Smooth muscle cell (in vitro differentiated cells): ENCODE measurements at regions not wholly inside any gene's neighbourhood (a gene's known extent, or its start where the extent isn't known, plus 50 kb on each side); places are given as distances from the start of the nearest gene placed in this dataset.

ENCODE experiments used
- DNase-seq: peaks from one replicate; lab custom pipeline; 2025; ENCODE audit not compliant: unreplicated experiment; lab: John Stamatoyannopoulos, UW
- H2AFZ ChIP-seq: fragments of 200-600 bp; sonication (generic); 2 replicates; pipeline ENCODE4 v1.6.0; 2016; ENCODE audit warnings: antibody characterized with exemption, low read depth, mild to moderate bottlenecking
- H3F3A ChIP-seq: fragments of 200-600 bp; sonication (generic); 2 replicates; pipeline ENCODE4 v1.6.0; 2017; ENCODE audit warnings: antibody characterized with exemption, low read depth
- H3K27ac ChIP-seq: fragments of 200-600 bp; sonication (generic); 2 replicates; pipeline ENCODE4 v1.5.1; 2016; ENCODE audit warnings: low read depth, mild to moderate bottlenecking
- H3K27me3 ChIP-seq: fragments of 200-600 bp; sonication (generic); 2 replicates; pipeline ENCODE4 v1.6.1; 2016; ENCODE audit warnings: low read depth, mild to moderate bottlenecking
- H3K36me3 ChIP-seq: fragments of 200-600 bp; sonication (generic); 2 replicates; pipeline ENCODE4 v1.5.1; 2016; ENCODE audit warnings: low read depth
- H3K4me1 ChIP-seq: fragments of 200-600 bp; sonication (generic); 2 replicates; pipeline ENCODE4 v1.5.1; 2016; ENCODE audit warnings: low read depth
- H3K4me2 ChIP-seq: fragments of 200-600 bp; sonication (generic); 2 replicates; pipeline ENCODE4 v1.6.0; 2016; ENCODE audit warnings: mild to moderate bottlenecking
- H3K4me3 ChIP-seq: fragments of 200-600 bp; sonication (generic); 2 replicates; pipeline ENCODE4 v1.5.1; 2016; ENCODE audit warnings: mild to moderate bottlenecking
- H3K79me2 ChIP-seq: fragments of 200-600 bp; sonication (generic); 2 replicates; pipeline ENCODE4 v1.6.0; 2016; ENCODE audit warnings: low read depth, mild to moderate bottlenecking
- H3K9ac ChIP-seq: fragments of 200-600 bp; sonication (generic); 2 replicates; pipeline ENCODE4 v1.6.0; 2016; ENCODE audit warnings: low read depth
- H3K9me3 ChIP-seq: fragments of 200-600 bp; sonication (generic); replicated peaks from 2 replicates; pipeline ENCODE4 v1.5.1; 2016; ENCODE audit warnings: low read depth
- H4K20me1 ChIP-seq: fragments of 200-600 bp; sonication (generic); 2 replicates; pipeline ENCODE4 v1.6.0; 2016; ENCODE audit warnings: low read depth
- CTCF ChIP-seq: fragments of 200-600 bp; sonication (generic); IDR thresholded peaks from 2 replicates; pipeline ENCODE4 v1.5.1; 2017; ENCODE audit warnings: borderline replicate concordance, mild to moderate bottlenecking, antibody characterized with exemption; ENCODE audit not compliant: insufficient read depth, poor library complexity, severe bottlenecking
- WGBS: methylation state at CpG from one replicate; pipeline ENCODE4 v1.1.7; 2016; ENCODE audit warnings: low lambda C conversion rate; 5-methylcytosine and 5-hydroxymethylcytosine counted together

- DNase-seq: no peak
- Histone ChIP-seq H3F3A (no peaks in the 10 kb centered on the region), H3K36me3 (no peaks in the 10 kb centered on the region), H4K20me1 (no peaks in the 10 kb centered on the region), H3K9ac (no peak overlapping the region), H3K4me3 (no peak overlapping the region), H3K4me1 (no peaks in the 10 kb centered on the region), H3K79me2 (no peaks in the 10 kb centered on the region), H3K4me2 (no peak overlapping the region), H3K9me3 (no peaks in the 10 kb centered on the region), H3K27ac (no peak overlapping the region), H3K27me3 (no peaks in the 10 kb centered on the region), H2AFZ (no peak overlapping the region)
- TF ChIP-seq CTCF: no peak
- 50% methylated on average over 1 of the region's 1 CpG for WGBS
Observed at GRCh38 chr3:190790185-190790584, 72.3 kb downstream of the GMNC start.

- Histone ChIP-seq H3F3A (no peaks in the 10 kb centered on the region), H3K9ac (no peak overlapping the region), H3K4me2 (no peak overlapping the region), H3K9me3 (no peaks in the 10 kb centered on the region), H2AFZ (no peak overlapping the region), H3K27ac (no peak overlapping the region), H4K20me1 (no peaks in the 10 kb centered on the region), H3K4me1 (no peaks in the 10 kb centered on the region), H3K4me3 (no peak overlapping the region), H3K79me2 (no peaks in the 10 kb centered on the region), H3K36me3 (no peaks in the 10 kb centered on the region), H3K27me3 (no peaks in the 10 kb centered on the region)
- DNase-seq: no peak
- TF ChIP-seq CTCF: no peak
- 87% methylated on average over 3 of the region's 3 CpGs for WGBS
Observed at GRCh38 chr3:190786898-190787297, 75.6 kb downstream of the GMNC start.

GRCh38 chr3:190785047-190785446, 77.4 kb downstream of the GMNC start:
- H3K9me3 ChIP-seq: no peaks in the 10 kb centered on the region
- no peaks in the 10 kb centered on the region for H3K27me3 ChIP-seq
- H3K9ac ChIP-seq: no peak overlapping the region
- no peak overlapping the region for H3K4me2 ChIP-seq
- no peaks in the 10 kb centered on the region for H3F3A ChIP-seq
- no peak overlapping the region for H3K27ac ChIP-seq
- no peaks in the 10 kb centered on the region for H3K4me1 ChIP-seq
- no peak for TF ChIP-seq CTCF
- no peaks in the 10 kb centered on the region for H4K20me1 ChIP-seq
- no peaks in the 10 kb centered on the region for H3K36me3 ChIP-seq
- DNase-seq: no peak
- 98% methylated on average over 4 of the region's 4 CpGs for WGBS
- no peak overlapping the region for H3K4me3 ChIP-seq
- H3K79me2 ChIP-seq: no peaks in the 10 kb centered on the region
- H2AFZ ChIP-seq: no peak overlapping the region

DNA sequence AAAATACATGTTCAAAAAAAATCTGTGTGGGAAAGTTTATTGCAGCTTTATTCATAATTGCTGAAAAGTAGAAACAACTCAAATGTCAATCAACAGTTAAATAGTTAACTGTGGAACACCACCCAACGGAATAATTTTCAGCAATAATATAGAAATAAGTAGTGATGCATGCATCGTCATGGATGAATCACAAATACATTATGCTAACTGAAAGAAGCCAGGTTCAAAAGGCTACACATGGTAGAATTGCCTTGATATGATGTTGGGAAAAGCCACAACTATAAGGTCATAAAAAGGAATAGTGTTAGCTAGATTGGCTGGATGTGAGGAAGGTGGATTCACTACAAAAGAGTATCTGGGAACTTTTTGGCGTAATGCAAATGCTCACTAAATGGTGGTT, 82.0 kb downstream of the GMNC start:
- TF ChIP-seq CTCF: no peak
- 93% methylated on average over 3 of the region's 3 CpGs for WGBS
- no peaks in the 10 kb centered on the region for H3K79me2 ChIP-seq
- no peaks in the 10 kb centered on the region for H3K4me1 ChIP-seq
- no peaks in the 10 kb centered on the region for H4K20me1 ChIP-seq
- H3K9ac ChIP-seq: no peak overlapping the region
- no peaks in the 10 kb centered on the region for H3F3A ChIP-seq
- DNase-seq: no peak
- no peaks in the 10 kb centered on the region for H3K9me3 ChIP-seq
- H3K4me2 ChIP-seq: no peak overlapping the region
- H3K27me3 ChIP-seq: no peaks in the 10 kb centered on the region
- no peak overlapping the region for H2AFZ ChIP-seq
- H3K36me3 ChIP-seq: no peaks in the 10 kb centered on the region
- H3K27ac ChIP-seq: no peak overlapping the region
- H3K4me3 ChIP-seq: no peak overlapping the region
